PC-3 (cell line): ENCODE measurements at regions not wholly inside any gene's neighbourhood (a gene's known extent, or its start where the extent isn't known, plus 50 kb on each side); places are given as distances from the start of the nearest gene placed in this dataset.

Source experiments
- ATAC-seq: fragments of 200-7000 bp; cut with Tn5 transposase; 2 replicates; pipeline ENCODE4 v1.9.1; 2020; ENCODE audit warnings: mild to moderate bottlenecking, moderate library complexity
- BruUV-seq: library from RNA; stranded (reverse); fragments of 400-500 nt; replicated peaks from 2 replicates; lab custom pipeline; 2021; lab: Mats Ljungman, UMichigan
- CTCF ChIA-PET: fragments of 300-600 bp; sonication (Branson Sonifier 250); formaldehyde crosslinking; loops from one replicate; lab custom pipeline; 2022; ENCODE audit warnings: antibody characterized with exemption; lab: Charles Lee
- POLR2A ChIA-PET: fragments of 300-600 bp; sonication (Branson Sonifier 250); formaldehyde crosslinking; loops from one replicate; lab custom pipeline; 2022; ENCODE audit warnings: antibody characterized with exemption; ENCODE audit not compliant: unreplicated experiment; lab: Charles Lee
- DNase-seq: peaks from one replicate; pipeline ENCODE4 v3.0.0-alpha.2; 2015
- H2AFZ ChIP-seq: fragments of 300-600 bp; sonication (generic); 2 replicates; pipeline ENCODE4 v1.6.0; 2016; ENCODE audit warnings: antibody characterized with exemption, low read length
- H3F3A ChIP-seq: fragments of 300-600 bp; sonication (generic); one replicate; pipeline ENCODE4 v1.6.0; 2017; ENCODE audit warnings: antibody characterized with exemption, low read length, control low read depth, mild to moderate bottlenecking; ENCODE audit not compliant: unreplicated experiment
- H3K27ac ChIP-seq: fragments of 300-600 bp; sonication (generic); 2 replicates; pipeline ENCODE4 v1.5.1; 2016; ENCODE audit warnings: mild to moderate bottlenecking, low read length
- H3K27me3 ChIP-seq: fragments of 300-600 bp; sonication (generic); 2 replicates; pipeline ENCODE4 v1.6.1; 2016; ENCODE audit warnings: low read length, mixed read lengths
- H3K36me3 ChIP-seq: fragments of 300-600 bp; sonication (generic); 2 replicates; pipeline ENCODE4 v1.6.1; 2016; ENCODE audit warnings: low read depth, mixed run types, low read length, mixed read lengths
- H3K4me1 ChIP-seq: fragments of 300-600 bp; sonication (generic); 2 replicates; pipeline ENCODE4 v1.5.1; 2016; ENCODE audit warnings: low read length; ENCODE audit not compliant: insufficient read depth
- H3K4me2 ChIP-seq: fragments of 300-600 bp; sonication (generic); 2 replicates; pipeline ENCODE4 v1.6.0; 2016; ENCODE audit warnings: low read length
- H3K4me3 ChIP-seq: fragments of 300-600 bp; sonication (generic); 2 replicates; pipeline ENCODE4 v1.5.1; 2016; ENCODE audit warnings: mild to moderate bottlenecking, low read length, mixed read lengths
- H3K79me2 ChIP-seq: fragments of 300-600 bp; sonication (generic); 2 replicates; pipeline ENCODE4 v1.6.1; 2017; ENCODE audit warnings: low read length, mixed read lengths
- H3K9ac ChIP-seq: fragments of 300-600 bp; sonication (generic); 2 replicates; pipeline ENCODE4 v1.6.0; 2016; ENCODE audit warnings: mild to moderate bottlenecking, low read length
- H3K9me2 ChIP-seq: fragments of 300-600 bp; sonication (generic); replicated peaks from 2 replicates; pipeline ENCODE4 v1.6.1; 2016; ENCODE audit warnings: mixed run types, low read length, mixed read lengths
- H3K9me3 ChIP-seq: fragments of 300-600 bp; sonication (generic); 2 replicates; pipeline ENCODE4 v1.6.1; 2016; ENCODE audit warnings: low read length, mixed read lengths
- H4K20me1 ChIP-seq: fragments of 300-600 bp; sonication (generic); 2 replicates; pipeline ENCODE4 v1.6.1; 2016; ENCODE audit warnings: low read length, mixed read lengths
- CTCF ChIP-seq: fragments of 300-600 bp; sonication (generic); conservative IDR thresholded peaks from 2 replicates; pipeline ENCODE4 v1.5.1; 2017; ENCODE audit warnings: antibody characterized with exemption, low read depth, mild to moderate bottlenecking, low read length
- EZH2 ChIP-seq: fragments of 300-600 bp; sonication (generic); IDR thresholded peaks from one replicate; pipeline ENCODE4 v1.6.1; 2017; ENCODE audit warnings: antibody characterized with exemption, mild to moderate bottlenecking, low read length; ENCODE audit not compliant: unreplicated experiment
- EZH2phosphoT487 ChIP-seq: fragments of 300-600 bp; sonication (generic); IDR thresholded peaks from 2 replicates; pipeline ENCODE4 v1.6.1; 2018; ENCODE audit warnings: mild to moderate bottlenecking, antibody characterized with exemption, low read length, borderline replicate concordance
- intact Hi-C: fragments of 100-400 bp; cut with micrococcal nuclease; formaldehyde crosslinking; loops from 2 replicates; pipeline ENCODE4 v1.9.0; 2023

DNA sequence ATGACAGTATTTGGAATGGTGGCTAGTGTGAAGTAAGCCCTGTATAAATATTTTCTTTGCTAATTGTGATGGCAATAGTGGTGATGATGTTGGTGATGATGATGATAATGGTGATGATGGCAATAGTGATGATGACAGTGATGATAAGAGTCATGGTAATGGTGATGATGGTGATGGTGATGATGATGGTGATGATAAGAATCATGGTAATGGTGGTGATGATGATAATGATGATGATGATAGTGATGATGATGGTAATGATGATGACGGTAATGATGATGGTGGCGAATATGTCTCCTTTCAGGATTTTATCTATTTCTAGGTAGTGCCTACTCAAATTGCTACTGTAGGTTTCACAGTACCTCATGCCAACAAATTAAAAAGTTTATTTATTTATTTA, 205.4 kb downstream of the GALR1 start:
- Histone ChIP-seq H3K4me2 (no peak overlapping the region), H3K9me2 (no peaks in the 10 kb centered on the region), H3K9ac (no peak overlapping the region), H3K27ac (no peak overlapping the region), H3K4me1 (no peaks in the 10 kb centered on the region), H3K27me3 (peaks cover 29% of the 10 kb centered on the region), H3K4me3 (no peak overlapping the region), H4K20me1 (no peaks in the 10 kb centered on the region), H3F3A (no peaks in the 10 kb centered on the region), H3K9me3 (no peaks in the 10 kb centered on the region), H3K36me3 (no peaks in the 10 kb centered on the region), H2AFZ (no peak overlapping the region), H3K79me2 (no peaks in the 10 kb centered on the region)
- TF ChIP-seq EZH2, result no peak
- TF ChIP-seq CTCF, result no peak
- no peak for TF ChIP-seq EZH2phosphoT487
- BruUV-seq, result no TSS peak
- ChIA-PET POLR2A (no interaction called here), CTCF (no interaction called here)
- intact Hi-C loops, result no loop called here
- ATAC-seq (no peak), DNase-seq (no peak)

GRCh38 chr18:77457681-77458080, 208.0 kb downstream of the GALR1 start:
- POLR2A ChIA-PET, result no interaction called here
- intact Hi-C loops, result no loop called here

More at GRCh38 chr18:77457681-77458080, 208.0 kb downstream of the GALR1 start:
- no peak for DNase-seq
- Histone ChIP-seq H3K79me2 (no peaks in the 10 kb centered on the region), H3K27ac (no peak overlapping the region), H3K27me3 (peaks cover 15% of the 10 kb centered on the region), H2AFZ (no peak overlapping the region), H3F3A (no peaks in the 10 kb centered on the region), H3K9me3 (no peaks in the 10 kb centered on the region), H3K4me2 (no peak overlapping the region), H4K20me1 (no peaks in the 10 kb centered on the region), H3K9ac (no peak overlapping the region), H3K9me2 (no peaks in the 10 kb centered on the region), H3K36me3 (no peaks in the 10 kb centered on the region), H3K4me3 (no peak overlapping the region), H3K4me1 (no peaks in the 10 kb centered on the region)
- no peak for ATAC-seq
- TF ChIP-seq CTCF, result no peak
- TF ChIP-seq EZH2, result no peak
- TF ChIP-seq EZH2phosphoT487, result no peak
- no TSS peak for BruUV-seq
- CTCF ChIA-PET, result no interaction called here
